ENCODE measurements at regions not wholly inside any gene's neighbourhood (a gene's known extent, or its start where the extent isn't known, plus 50 kb on each side); places are given as distances from the start of the nearest gene placed in this dataset.

DNA sequence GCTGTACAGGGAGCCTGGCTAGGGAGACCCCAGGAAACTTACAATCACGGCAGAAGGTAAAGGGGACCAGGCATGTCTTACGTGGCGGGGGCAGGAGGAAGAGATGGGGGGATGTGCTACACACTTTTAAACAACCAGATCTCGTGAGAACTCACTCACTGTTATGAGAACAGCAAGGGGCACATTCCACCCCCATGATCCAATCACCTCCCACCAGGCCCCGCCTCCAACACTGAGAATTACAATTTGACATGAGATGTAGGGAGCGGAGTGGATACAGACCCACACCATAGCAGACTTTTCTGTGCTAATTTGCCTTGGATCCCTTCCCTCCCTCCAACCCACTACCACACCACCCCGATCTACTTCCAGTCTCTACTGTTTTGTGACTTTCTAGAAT lies 106.7 kb upstream of the PEG3 start:
- ATAC-seq: no peak

DNA sequence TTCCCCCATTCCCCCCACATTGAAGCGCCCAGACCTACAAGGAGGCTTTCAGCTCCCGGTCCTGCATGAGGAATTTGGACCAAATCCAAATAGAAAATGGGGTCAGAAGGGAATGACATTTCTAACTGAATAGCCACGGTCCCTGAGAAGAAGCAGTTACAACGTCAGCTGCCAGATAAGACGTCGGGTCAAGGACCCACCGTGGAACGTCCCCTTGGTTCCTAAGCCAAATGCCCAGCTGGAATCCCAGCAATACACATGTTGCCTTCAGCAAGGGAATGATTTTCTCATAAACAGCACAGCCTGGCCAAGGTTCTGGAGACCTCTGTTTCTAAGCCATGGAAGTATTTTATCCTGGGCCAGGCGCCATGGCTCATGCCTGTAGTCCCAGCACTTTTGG lies 109.1 kb upstream of the PEG3 start:
- ATAC-seq: no peak

DNA sequence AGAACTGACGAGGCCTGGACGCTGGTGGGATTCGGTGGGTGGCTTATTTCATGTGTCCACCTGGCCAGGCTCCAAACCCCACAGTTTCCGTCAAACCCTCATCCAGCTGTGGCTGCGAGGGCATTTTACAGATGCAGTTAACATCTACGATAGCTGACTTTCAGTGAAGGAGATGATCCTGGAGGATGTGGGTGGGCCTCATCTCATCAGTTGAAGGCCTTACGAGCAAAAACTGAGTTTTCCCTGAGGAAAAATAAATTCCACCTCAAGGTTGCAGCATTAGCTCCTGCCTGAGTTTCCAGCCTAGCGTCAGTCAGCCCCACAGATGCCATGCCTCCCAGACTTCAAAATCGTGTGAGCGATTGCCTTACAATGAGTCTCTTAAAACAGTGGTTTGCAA lies 111.1 kb upstream of the PEG3 start:
- ATAC-seq: no peak

DNA sequence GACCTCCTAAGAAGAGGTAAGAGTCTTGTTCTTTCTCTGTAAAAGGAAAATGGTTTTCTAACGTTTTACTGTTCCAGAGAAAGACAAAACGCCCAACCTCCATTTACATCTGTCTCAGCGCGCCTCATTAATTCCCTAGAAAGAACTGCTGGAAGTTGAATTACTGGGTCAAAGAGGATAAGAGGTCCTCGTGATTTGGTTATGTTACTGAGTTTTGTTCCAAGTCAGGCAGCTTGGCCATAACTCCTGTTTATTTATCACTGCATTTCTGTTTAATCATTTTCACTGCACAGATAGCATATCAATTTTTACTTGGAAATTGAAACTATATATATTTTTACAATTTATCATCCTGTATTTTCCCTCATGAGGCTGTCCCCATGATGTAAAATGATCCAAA lies 112.9 kb upstream of the PEG3 start:
- ATAC-seq: no peak

DNA sequence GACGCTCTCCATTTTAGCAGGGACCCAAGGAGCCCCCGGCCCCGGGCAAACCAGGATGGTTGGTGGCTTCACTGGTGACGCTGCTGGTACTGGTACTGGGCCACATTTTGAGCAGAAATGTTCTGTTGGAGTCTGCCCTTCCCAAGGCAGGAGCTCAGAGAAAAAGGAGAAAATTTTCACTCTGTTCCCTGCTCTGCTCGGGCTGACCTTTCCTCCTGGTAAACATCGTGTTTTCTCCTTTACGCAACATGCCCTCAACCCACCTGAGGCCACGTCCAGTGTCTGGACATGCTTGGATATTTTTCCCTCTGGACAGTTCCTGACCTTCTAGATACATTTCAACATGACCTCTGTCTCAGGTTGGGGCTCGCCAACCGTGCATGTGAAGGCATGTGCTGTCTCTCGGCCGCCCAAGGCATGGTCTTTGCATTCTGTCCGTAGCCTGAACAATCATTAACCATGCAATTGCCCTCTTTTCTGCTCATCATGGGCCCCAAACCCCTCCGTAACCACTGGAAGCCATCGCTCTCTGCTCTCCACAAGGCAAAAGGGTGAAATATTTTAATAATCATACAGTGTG lies 115.2 kb upstream of the PEG3 start:
- ATAC-seq: no peak

DNA sequence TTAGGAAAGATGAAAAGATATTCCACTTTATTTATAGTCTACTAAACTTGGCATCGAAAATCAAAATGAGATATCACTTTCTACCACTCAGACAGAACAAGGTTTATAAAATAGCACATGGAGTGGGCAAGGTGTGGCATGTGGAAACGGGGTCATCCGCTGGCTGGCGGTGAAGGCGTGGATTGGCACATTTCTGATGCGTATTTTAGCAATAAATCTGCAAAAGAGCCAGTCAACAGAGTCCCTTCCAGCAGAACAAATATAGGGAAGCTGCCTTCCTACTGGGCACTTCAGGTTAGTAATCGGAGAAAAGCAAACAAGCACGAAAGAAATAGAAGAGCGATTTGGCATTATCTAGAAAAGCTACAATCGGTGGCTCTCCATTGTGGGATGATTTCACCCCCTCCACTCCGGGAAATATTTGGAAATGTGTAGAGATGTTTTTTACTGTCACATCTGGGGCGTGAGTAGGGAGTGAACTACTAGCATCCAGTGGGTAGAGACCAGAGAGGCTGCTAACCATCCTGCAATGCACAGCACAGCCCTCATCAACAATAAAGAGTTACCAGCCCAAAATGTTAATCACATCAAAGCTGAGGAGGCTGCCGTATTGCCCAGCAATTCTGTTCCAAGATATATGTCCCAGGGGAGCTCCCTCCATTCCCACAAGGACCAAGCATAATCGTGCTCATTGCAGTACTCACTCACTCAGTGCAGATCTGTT lies 116.1 kb upstream of the PEG3 start:
- ATAC-seq: no peak

DNA sequence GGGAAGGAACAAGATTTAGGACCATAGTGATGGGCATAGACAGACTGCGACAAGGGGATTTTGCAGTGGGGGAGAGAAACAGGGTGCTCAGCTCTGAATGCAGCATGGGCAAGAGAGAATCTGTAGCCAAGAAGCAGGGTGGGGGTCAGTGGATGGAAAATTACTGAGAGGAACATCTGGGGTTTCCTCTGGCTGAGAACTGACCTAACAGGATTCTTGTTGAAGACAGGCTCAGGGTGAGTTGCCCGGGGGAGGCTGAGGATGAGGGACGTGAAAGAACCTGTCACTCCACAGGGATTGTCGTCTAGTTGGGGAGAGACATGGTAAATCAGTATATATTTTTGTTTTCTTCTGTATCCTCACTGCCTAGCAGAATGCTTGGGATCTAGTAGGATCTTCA lies 118.7 kb upstream of the PEG3 start:
- ATAC-seq: no peak

DNA sequence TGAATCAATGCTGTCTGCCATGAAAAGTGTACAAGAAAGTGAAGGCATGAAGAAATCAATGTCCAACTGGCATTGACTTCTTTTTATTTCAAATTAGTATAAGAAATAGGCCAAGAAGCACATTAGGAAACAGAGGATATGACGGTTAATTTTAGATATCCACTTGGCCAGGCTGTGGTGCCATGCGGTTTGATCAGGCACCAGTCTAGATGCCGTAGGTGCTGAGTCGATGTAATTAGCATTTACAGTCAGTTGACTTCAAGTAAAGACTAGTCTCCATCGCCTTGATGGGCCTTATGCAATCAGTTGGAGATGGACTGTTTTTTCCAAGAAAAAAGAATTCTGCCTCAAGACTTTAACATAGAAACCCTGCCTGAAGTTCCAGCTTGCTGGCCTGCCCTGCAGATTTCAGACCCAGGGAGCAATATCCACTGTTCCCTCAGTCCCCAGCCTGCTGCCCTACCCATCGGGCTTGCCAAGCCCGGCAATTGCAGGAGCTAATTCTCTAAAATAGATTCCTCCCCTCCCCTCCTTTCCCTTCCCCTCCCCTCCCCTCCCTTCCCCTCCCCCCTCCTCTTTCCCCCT lies 120.5 kb upstream of the PEG3 start:
- no peak for ATAC-seq

DNA sequence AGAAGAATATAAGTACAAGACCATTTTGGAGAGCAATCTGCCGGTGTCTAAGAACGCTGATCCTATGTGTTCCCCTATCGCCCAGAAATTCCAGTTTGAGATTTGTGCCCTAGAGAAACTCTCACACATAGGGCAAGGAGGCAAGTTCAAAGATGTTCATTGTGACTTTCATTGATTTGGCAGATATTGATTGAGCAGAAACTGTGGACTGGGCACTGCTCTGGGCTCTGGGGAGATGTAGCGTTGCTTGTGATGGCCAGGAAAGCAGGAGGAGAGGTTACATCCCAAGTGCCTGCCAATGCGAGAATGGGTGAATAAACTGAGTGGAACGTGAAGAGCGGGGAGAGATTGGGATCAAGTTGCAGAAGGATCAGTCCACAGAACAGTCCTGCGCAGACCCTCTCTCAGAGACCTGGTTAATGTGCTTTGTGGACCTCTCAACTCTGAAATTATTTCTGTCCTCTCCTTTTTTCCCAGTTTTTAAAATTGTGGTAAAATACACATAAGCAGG lies 123.9 kb upstream of the PEG3 start:
- no peak for ATAC-seq

DNA sequence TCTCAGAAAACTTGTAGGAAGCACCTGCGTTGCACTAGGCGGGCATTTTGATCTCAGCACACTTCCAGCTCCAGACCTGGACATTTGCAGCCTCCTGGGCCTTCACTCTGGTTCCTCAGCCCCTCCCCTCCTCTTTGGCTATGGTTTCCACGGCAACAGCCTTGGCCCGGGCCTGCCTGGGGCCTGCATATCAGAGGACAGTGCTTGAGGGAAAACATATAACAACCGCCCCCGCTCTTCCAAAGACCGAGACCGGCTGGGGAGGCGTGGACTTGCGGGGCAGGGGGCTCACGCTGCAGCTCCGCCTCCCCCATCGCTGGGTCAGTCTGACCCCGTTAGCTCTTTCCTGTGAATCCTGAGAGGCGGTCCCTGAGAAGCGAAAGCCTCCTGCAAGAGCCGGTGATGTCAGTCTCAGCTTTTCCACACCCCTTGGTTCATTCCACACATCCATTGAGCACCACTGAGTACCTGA lies 125.7 kb upstream of the PEG3 start:
- no peak for ATAC-seq

DNA sequence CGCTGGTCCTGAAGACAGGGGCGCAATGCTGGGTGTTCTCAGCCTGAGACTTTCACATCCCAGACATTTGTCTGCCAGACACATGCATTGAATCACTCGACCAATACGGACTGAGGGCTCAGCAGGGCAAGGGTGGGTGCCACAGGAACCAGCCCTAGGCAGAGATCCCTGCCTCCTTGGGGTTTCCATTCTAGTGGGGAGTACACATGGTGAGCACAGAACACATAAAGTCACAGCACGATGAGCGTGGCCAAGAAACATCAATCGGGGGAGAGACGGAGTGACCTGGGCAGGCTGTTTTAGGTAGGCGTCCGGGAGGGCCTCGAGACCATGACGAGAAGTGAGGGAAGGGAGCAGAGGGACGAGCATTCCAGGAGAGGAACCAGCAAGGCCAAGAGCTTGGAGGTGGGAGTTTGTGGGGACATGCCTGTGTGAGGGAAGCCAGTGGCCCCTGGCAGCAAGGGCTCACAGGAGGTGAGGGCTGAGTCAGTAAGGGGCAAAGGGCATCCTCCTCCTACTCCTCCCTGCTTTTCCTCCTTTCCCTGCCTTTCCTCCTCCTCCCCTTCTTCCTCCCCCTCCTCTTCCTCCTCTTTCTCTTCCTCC lies 126.3 kb upstream of the PEG3 start:
- no peak for ATAC-seq

DNA sequence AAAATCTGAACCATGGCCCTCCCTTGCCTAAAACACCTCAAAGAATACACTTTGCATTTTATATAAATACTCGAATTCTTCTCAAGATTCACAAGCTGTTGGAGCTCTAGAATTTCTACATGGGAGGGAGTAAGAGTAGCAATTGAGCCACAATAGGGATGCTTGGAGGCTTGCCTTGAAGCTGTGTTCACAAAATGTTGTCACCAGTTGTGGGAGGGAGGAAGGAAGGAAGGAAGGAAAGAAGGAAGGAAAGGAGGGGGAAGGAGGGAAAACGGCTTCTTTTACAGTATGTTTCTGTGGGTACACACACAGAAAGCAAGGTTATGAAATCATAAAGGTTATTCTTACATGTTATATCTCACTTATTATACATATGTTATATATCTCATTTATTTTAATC lies 128.6 kb upstream of the PEG3 start:
- no peak for ATAC-seq

DNA sequence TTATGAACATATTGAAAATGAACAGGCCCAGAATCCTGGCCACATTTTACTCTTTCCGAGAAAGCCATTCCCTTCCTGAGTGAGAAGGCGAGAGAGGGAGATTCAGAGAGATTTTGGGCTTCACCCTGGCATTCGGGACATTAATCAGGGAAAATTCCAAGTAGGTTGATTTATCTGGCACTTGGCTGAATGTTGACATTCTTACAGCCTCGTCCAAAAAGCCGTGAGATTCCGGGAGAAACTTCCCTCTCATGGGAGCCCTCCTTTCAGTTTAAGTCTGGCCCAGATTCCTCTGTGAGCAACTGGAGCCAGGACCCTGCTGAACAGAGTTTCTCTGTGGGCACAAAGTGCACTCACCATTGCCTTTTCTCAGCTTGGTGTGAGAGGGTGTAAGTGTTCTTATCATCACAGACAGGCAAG lies 129.2 kb upstream of the PEG3 start:
- no peak for ATAC-seq

DNA sequence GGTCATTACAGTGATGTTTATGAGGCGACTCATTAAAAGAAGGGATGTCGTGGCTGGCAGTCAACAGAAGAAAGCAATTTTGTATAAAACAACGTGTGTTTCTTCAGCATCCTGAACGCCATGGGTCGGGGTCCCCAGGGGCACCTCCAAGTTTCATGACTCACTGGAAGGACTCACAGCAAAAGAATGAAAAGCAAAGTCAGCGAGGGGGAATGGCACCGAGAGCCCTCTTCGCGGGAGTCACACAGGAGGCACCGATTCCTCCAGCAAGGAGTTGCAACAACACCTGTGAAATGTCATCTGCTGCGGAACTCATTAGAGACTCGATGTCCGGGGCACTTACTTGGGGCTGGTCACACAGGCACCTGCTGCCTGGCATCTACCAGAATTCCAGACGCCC lies 130.7 kb upstream of the PEG3 start:
- no peak for ATAC-seq

DNA sequence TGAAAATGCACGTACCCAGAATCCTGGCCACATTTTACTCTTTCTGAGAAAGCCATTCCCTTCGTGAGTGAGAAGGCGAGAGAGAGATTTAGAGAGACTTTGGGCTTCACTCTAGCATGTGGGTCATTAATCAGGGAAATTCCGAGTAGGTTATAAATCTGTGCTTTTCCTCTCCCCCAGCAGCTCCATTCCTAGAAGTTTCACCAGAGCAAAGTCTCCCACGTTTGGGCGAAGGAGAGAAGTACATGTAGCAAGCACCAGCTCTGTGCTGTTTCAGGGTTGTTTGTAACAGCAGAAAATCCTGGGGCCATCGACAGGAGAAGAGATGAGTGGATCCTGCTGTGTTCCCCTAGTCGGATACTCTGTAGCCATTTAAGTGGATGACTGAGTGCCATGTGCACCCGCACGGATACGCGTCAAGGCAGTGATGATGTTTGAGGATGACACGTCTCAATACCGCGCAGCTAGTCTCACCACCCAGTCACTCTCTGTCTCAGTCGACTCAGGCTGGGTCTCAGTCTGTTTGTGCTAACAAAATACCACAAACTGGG lies 131.8 kb upstream of the PEG3 start:
- ATAC-seq: no peak

DNA sequence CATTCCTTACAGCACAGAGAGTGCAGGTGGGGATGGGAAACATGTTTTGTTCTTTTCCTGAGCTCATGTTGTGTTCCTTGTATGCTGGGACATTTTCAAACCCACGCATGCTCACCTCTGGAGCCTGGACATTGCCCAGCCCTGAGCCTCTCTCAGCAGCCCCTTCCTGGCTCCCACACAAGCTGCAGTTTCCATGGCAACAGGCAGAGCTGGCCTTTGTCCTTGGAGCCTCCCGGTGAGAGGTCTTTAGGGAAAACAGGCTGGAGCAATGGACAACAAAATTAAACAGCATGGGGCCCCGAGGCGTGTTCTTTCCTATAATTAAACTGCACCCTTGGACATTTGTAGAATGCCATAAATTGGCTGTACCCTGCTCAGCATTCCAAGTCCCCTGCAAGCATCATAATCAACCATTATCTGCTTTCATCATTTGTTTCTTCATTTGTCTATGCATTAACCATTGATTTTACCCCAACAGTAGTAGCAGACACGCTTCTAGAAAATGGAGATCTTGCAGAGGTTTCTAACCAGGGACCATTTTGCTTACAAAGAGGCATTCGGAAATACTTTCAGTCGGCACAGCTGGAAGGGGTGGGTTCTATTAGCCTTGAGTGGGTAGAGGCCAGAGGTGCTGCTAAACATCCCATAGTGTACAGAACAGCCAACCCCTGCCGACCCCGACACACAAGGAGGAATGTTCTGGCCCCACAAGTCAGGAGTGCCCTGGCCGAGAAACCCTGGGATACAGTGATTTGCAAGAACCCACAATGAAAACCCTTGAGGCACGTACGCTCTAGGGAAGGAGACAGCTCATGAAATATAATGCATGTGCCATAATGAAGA lies 133.4 kb upstream of the PEG3 start:
- no peak for ATAC-seq

DNA sequence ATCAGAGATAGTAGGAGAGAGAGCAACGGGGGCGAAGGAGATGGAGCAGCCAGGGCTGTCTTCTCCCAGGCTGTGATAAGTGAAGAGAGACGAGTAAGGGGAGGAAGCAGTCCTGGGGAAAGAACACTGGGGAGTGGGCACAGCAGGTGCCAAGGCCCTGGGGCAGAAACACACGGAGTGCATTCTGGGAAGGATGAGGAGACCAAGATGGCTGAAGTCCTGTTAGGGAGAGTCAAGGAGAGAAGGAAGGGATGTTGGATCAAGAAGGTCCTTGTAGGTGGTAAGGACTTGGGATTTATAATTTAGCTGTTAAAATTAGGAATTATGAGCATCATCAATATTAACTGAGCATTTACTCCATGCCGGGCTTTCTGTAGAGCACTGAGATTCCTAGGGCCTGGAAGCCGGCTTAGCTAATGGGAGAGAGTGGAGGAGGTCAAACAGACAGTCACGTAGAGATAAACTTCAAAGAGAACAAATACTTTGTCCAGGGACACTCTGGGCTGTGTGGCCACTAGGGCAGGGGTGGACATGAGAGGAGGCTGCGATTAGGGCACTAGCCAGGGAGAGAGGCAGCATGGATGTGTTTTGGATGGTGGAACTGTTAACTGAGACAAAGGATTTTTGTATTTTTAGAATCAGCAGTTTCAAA lies 134.2 kb upstream of the PEG3 start:
- ATAC-seq: no peak

DNA sequence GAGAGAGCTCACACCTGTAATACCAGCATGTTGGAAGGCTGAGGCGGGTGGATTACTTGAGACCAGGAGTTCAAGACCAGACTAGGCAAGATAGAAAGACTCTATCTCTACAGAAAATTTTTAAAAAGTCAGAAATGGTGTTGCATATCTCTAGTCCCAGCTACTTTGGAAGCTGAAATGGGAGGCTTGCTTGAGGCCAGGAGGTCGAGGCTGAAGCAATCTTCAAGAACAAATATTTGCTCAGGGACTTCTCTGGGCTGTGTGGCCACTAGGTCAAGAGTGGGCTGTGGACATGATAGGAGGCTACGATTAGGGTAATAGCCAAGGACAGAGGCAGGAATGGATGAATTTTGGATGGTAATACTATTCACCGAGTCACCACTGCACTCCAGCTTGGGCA lies 135.8 kb upstream of the PEG3 start:
- no peak for ATAC-seq

DNA sequence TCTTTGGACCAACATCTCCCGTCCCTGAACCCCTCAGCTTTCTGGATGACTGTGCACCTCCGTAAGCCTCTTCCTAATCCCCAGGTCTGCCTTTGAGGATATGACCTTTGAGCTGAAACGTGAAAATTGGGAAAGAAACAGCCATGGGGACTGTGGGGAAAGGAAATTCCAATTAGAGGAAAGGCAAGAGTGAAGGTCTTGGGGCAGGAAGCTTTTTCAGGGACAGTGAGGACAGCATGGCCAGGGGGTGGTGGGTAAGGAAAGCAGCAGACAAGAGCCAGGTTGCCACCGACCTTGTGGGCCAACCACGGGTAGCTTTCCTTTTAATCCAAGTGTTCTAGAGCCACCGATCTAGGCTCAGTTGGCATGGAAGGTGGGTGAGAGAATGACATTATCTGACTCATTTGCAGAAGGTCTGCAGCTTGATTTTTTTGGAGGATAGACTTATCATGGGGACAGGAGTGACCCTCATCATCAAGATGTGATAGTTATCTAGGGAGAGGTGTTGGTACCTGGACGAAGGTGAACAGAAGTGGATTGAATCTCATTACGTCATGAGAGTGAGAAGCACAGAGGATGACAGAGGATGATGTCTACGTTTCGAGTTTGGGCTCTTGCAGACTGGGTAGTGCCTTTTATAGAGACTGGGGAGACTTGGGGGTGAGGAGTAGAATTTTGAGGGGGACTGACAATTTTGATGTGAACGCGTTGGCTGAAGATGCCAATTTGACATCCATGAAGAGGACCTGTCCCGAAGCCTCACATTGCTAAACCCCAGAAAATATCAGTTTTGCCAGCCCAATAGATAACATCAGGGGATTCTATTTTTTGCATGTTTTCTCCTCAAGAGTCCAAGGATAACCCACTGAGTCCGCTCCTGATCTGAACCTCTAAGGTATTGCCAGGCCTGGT lies 136.7 kb upstream of the PEG3 start:
- ATAC-seq: no peak

DNA sequence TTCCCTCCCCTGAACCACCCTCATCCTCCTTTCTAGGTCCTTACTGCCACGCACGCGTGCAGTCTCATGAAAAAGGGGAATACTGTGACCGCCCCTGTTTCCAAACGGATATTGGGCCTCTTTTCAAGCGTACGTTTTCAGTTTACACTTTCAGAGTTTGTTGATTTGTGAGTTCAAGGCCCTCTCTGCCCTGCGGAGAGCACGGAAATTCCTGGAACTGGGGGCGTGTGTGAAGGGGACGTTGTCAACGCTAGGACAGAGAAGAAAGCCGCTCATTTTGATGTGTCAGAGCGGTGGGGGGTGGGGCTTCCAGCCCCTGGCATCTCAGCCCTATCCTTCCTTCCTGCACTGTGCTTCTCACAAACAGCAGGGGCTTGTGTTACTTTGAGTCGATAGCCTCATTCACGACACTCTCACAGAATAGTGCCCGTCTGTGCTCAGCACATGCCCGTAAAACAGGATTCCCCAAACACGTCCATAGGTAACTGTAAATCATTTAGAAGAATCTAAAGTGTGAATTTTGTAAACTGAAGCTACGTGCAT lies 137.6 kb upstream of the PEG3 start:
- no peak for ATAC-seq

All from esophagus mucosa (tissue), 1 donor.